GM12878 (cell line): ENCODE measurements at regions not wholly inside any gene's neighbourhood (a gene's known extent, or its start where the extent isn't known, plus 50 kb on each side); places are given as distances from the start of the nearest gene placed in this dataset.

Experiments used
- ATAC-seq: fragments of 200-7000 bp; cut with Tn5 transposase; 3 replicates; pipeline ENCODE4 v1.9.1; 2020; ENCODE audit warnings: mild to moderate bottlenecking, moderate library complexity
- BruUV-seq: library from RNA; stranded (reverse); fragments of 400-500 nt; replicated peaks from 2 replicates; lab custom pipeline; 2021; lab: Mats Ljungman, UMichigan
- CTCF ChIA-PET: fragments of 300-600 bp; sonication (Branson Sonifier 250); formaldehyde crosslinking; extraction: SDS; loops from one replicate; lab custom pipeline; 2021; ENCODE audit warnings: inconsistent platforms; lab: Yijun Ruan, JAX
- POLR2A ChIA-PET: fragments of 350-600 bp; formaldehyde crosslinking; extraction: SDS; loops from one replicate; lab custom pipeline; 2021; ENCODE audit warnings: inconsistent platforms; lab: Charles Lee
- RAD21 ChIA-PET: fragments of 300-600 bp; sonication (Branson Sonifier 250); formaldehyde crosslinking; loops from one replicate; lab custom pipeline; 2023; ENCODE audit warnings: antibody characterized with exemption; ENCODE audit not compliant: unreplicated experiment; lab: Charles Lee
- SMC1A ChIA-PET: fragments of 300-600 bp; sonication (Branson Sonifier 250); formaldehyde crosslinking; loops from one replicate; lab custom pipeline; 2023; ENCODE audit not compliant: unreplicated experiment, uncharacterized antibody; lab: Charles Lee
- DNase-seq: peaks from one replicate; pipeline ENCODE4 v3.0.0-alpha.2; 2011; ENCODE audit warnings: low read depth, low spot score
- FAIRE-seq: peaks from 3 replicates; lab custom pipeline; 2011; peaks lifted over from hg19 to GRCh38; lab: Jason Lieb, UNC
- H2AFZ ChIP-seq: 2 replicates; pipeline ENCODE4 v1.6.0; 2011; ENCODE audit warnings: low read depth, low read length, control low read depth; ENCODE audit not compliant: control insufficient read depth
- H3K27ac ChIP-seq: 2 replicates; pipeline ENCODE4 v1.5.1; 2011; ENCODE audit warnings: control low read depth; ENCODE audit not compliant: control insufficient read depth, insufficient read depth
- H3K27me3 ChIP-seq, 2 experiments: replicated peaks in 1 of 2; 2 replicates each; pipeline versions ENCODE4 v1.6.0 to v1.6.1; 2011; ENCODE audit warnings: low read length in 1 of 2; ENCODE audit not compliant: control insufficient read depth in 2 of 2, insufficient read depth in 2 of 2
- H3K36me3 ChIP-seq, 2 experiments: 2 replicates each; pipeline ENCODE4 v1.5.1; 2011; ENCODE audit warnings: low read length in 1 of 2; ENCODE audit not compliant: control insufficient read depth in 2 of 2, insufficient read depth in 2 of 2
- H3K4me1 ChIP-seq: 2 replicates; pipeline ENCODE4 v1.6.1; 2011; ENCODE audit warnings: mild to moderate bottlenecking, low read length, moderate library complexity, mixed read lengths; ENCODE audit not compliant: control insufficient read depth, insufficient read depth
- H3K4me2 ChIP-seq: 2 replicates; pipeline ENCODE4 v1.6.0; 2011; ENCODE audit warnings: control low read depth; ENCODE audit not compliant: control insufficient read depth, insufficient read depth
- H3K4me3 ChIP-seq: fragments of 200-600 bp; sonication (generic); 2 replicates; pipeline ENCODE4 v1.5.1; 2016
- H3K79me2 ChIP-seq: 2 replicates; pipeline ENCODE4 v1.6.0; 2011; ENCODE audit warnings: low read length; ENCODE audit not compliant: control insufficient read depth, insufficient read depth
- H3K9ac ChIP-seq: 2 replicates; pipeline ENCODE4 v1.8.0; 2011; ENCODE audit warnings: low read length, control low read depth, mixed read lengths; ENCODE audit not compliant: control insufficient read depth, insufficient read depth
- H3K9me3 ChIP-seq: replicated peaks from 3 replicates; pipeline ENCODE4 v1.5.1; 2011; ENCODE audit warnings: mild to moderate bottlenecking, low read length; ENCODE audit not compliant: control insufficient read depth, insufficient read depth
- H4K20me1 ChIP-seq: 2 replicates; pipeline ENCODE4 v1.6.0; 2011; ENCODE audit not compliant: control insufficient read depth, insufficient read depth
- BHLHE40 ChIP-seq, 2 experiments: fragments of 450-650 bp in 1 of 2; IDR thresholded peaks; 2 replicates each; pipeline ENCODE4 v1.6.1; 2011 to 2017; ENCODE audit warnings: low read depth in 2 of 2, borderline replicate concordance in 1 of 2, improper control_type of control experiment in 1 of 2, low read length in 1 of 2, mild to moderate bottlenecking in 1 of 2
- EGR1 ChIP-seq, 2 experiments: IDR thresholded peaks; 1 replicate in 1 of 2; 2 replicates in 1 of 2; pipeline ENCODE4 v1.6.1; 2011 to 2012; ENCODE audit warnings: low read depth in 2 of 2, low read length in 2 of 2, borderline replicate concordance in 1 of 2, mild to moderate bottlenecking in 1 of 2, moderate library complexity in 1 of 2
- FOXM1 ChIP-seq: IDR thresholded peaks from 2 replicates; pipeline ENCODE4 v1.6.1; 2012; ENCODE audit warnings: low read depth, mild to moderate bottlenecking, inconsistent platforms, low read length, moderate library complexity
- LARP7 ChIP-seq: fragments of 450-650 bp; IDR thresholded peaks from 2 replicates; pipeline ENCODE4 v1.6.1; 2017; ENCODE audit warnings: mild to moderate bottlenecking
- MAX ChIP-seq: IDR thresholded peaks from 2 replicates; pipeline ENCODE4 v1.6.1; 2012; ENCODE audit warnings: low read depth, low read length, improper control_type of control experiment
- RAD21 ChIP-seq: IDR thresholded peaks from 2 replicates; pipeline ENCODE4 v1.6.1; 2011; ENCODE audit warnings: mild to moderate bottlenecking, low read depth, low read length, moderate library complexity; ENCODE audit not compliant: insufficient read depth
- RFX5 ChIP-seq: IDR thresholded peaks from 2 replicates; pipeline ENCODE4 v1.6.1; 2011; ENCODE audit warnings: low read depth, low read length, improper control_type of control experiment
- ZBTB40 ChIP-seq: fragments of 450-650 bp; IDR thresholded peaks from 2 replicates; pipeline ENCODE4 v1.6.1; 2016; ENCODE audit warnings: mild to moderate bottlenecking, moderate library complexity, borderline replicate concordance
- ZNF217 ChIP-seq: fragments of 450-650 bp; IDR thresholded peaks from 2 replicates; pipeline ENCODE4 v1.6.1; 2017; ENCODE audit warnings: antibody characterized with exemption, mild to moderate bottlenecking
- WGBS: methylation state at CpG from one replicate; pipeline ENCODE4 v1.1.6; 2016; ENCODE audit warnings: low lambda C conversion rate; ENCODE audit not compliant: insufficient replicate concordance, insufficient coverage; ENCODE audit errors: missing lambda C conversion rate; 5-methylcytosine and 5-hydroxymethylcytosine counted together
- in situ Hi-C: fragments of 300-500 bp; cut with MboI; formaldehyde crosslinking; loops from 9 replicates; pipeline ENCODE4 v1.14.3; 2018; ENCODE audit warnings: mixed read lengths
- intact Hi-C: fragments of 100-400 bp; cut with micrococcal nuclease; formaldehyde crosslinking; loops from one replicate; pipeline ENCODE4 v1.14.2; 2022; ENCODE audit not compliant: unreplicated experiment

GRCh38 chr1:239732770-239733169, 346.4 kb downstream of the CHRM3 start:
- Histone ChIP-seq H3K27me3 (no peaks in the 10 kb centered on the region), H4K20me1 (no peaks in the 10 kb centered on the region), H2AFZ (no peak overlapping the region), H3K4me3 (no peak overlapping the region), H3K9ac (no peak overlapping the region), H3K4me2 (no peak overlapping the region), H3K27ac (no peak overlapping the region), H3K4me1 (no peaks in the 10 kb centered on the region), H3K9me3 (no peaks in the 10 kb centered on the region), H3K79me2 (no peaks in the 10 kb centered on the region), H3K36me3 (no peaks in the 10 kb centered on the region)
- intact Hi-C loops (no loop called here), in situ Hi-C loops (no loop called here)
- 50% methylated on average over 2 of the region's 2 CpGs for WGBS
- ATAC-seq (no peak), DNase-seq (no peak), FAIRE-seq (no peak)
- ChIA-PET SMC1A (no interaction called here), POLR2A (no interaction called here), CTCF (no interaction called here), RAD21 (no interaction called here)
- BruUV-seq, result no TSS peak
- TF ChIP-seq RFX5 (no peak), LARP7 (no peak)

GRCh38 chr1:239733995-239734394, 347.6 kb downstream of the CHRM3 start:
- H3K4me2 ChIP-seq, result no peak overlapping the region
- H3K36me3 ChIP-seq, result no peaks in the 10 kb centered on the region
- no peak for DNase-seq
- 15% methylated on average over 3 of the region's 3 CpGs for WGBS
- no peaks in the 10 kb centered on the region for H4K20me1 ChIP-seq
- TF ChIP-seq ZNF217, result no peak
- TF ChIP-seq ZBTB40, result no peak
- TF ChIP-seq FOXM1, result no peak
- TF ChIP-seq EGR1 (IDR thresholded peaks at IDR 0.05; ENCODE audit: borderline replicate concordance in 1 of 2, low read depth in 2 of 2, low read length in 2 of 2), result no peak
- no peak for TF ChIP-seq BHLHE40 (IDR thresholded peaks at IDR 0.05; ENCODE audit: borderline replicate concordance in 1 of 2, low read depth in 2 of 2, low read length in 1 of 2)
- TF ChIP-seq RAD21, result no peak
- no peak for TF ChIP-seq MAX
- POLR2A ChIA-PET, result no interaction called here
- H3K79me2 ChIP-seq, result no peaks in the 10 kb centered on the region
- H3K4me1 ChIP-seq, result no peaks in the 10 kb centered on the region
- no peak overlapping the region for H3K27ac ChIP-seq
- CTCF ChIA-PET, result interaction anchor here (1.0 kb wide), 1 partner anchor 9 kb away, joined by 3 read pairs; no protein-coding TSS in a partner anchor
- no peak for FAIRE-seq
- no peaks in the 10 kb centered on the region for H3K27me3 ChIP-seq
- SMC1A ChIA-PET, result interaction anchor here (1.4 kb wide), 1 partner anchor 9 kb away, joined by 5 read pairs; no protein-coding TSS in a partner anchor
- in situ Hi-C loops (no loop called here), intact Hi-C loops (no loop called here)
- H3K4me3 ChIP-seq, result no peak overlapping the region
- H2AFZ ChIP-seq, result no peak overlapping the region
- no peak overlapping the region for H3K9ac ChIP-seq
- H3K9me3 ChIP-seq, result no peaks in the 10 kb centered on the region
- ATAC-seq, result no peak
- RAD21 ChIA-PET, result no interaction called here
- no TSS peak for BruUV-seq
